LNCAP (cell line): ENCODE measurements at regions not wholly inside any gene's neighbourhood (a gene's known extent, or its start where the extent isn't known, plus 50 kb on each side); places are given as distances from the start of the nearest gene placed in this dataset.

Experiments
- CTCF ChIP-seq: fragments of 450-650 bp; IDR thresholded peaks from 2 replicates; pipeline ENCODE4 v1.5.1; 2017; ENCODE audit warnings: mild to moderate bottlenecking

GRCh38 chr6:139654309-139654708, 279.9 kb upstream of the CITED2 start:
- TF ChIP-seq CTCF: no peak

- no peak for TF ChIP-seq CTCF
Observed at GRCh38 chr6:139653111-139653510, 278.7 kb upstream of the CITED2 start.

GRCh38 chr6:139650941-139651340, 276.5 kb upstream of the CITED2 start:
- no peak for TF ChIP-seq CTCF

- TF ChIP-seq CTCF: no peak
Observed at GRCh38 chr6:139649732-139650131, 275.3 kb upstream of the CITED2 start.

GRCh38 chr6:139649128-139649527, 274.7 kb upstream of the CITED2 start:
- TF ChIP-seq CTCF: no peak

GRCh38 chr6:139648430-139649000, 274.1 kb upstream of the CITED2 start:
- TF ChIP-seq CTCF: no peak

GRCh38 chr6:139647841-139648240, 273.4 kb upstream of the CITED2 start:
- TF ChIP-seq CTCF: no peak

- TF ChIP-seq CTCF: no peak
Observed at GRCh38 chr6:139647016-139647415, 272.6 kb upstream of the CITED2 start.
